Mesenchymal stem cell (in vitro differentiated cells and primary cell): ENCODE measurements at regions not wholly inside any gene's neighbourhood (a gene's known extent, or its start where the extent isn't known, plus 50 kb on each side); places are given as distances from the start of the nearest gene placed in this dataset.

Experiments used
- DNase-seq: peaks from one replicate; pipeline ENCODE4 v3.0.0-alpha.2; 2013
- H2AFZ ChIP-seq: one replicate; pipeline ENCODE4 v1.6.1; 2013; ENCODE audit warnings: low read depth, mild to moderate bottlenecking, control low read depth, inconsistent platforms, low read length, moderate library complexity
- H2AK5ac ChIP-seq: 2 replicates; pipeline ENCODE4 v1.6.1; 2013; ENCODE audit warnings: low read length, moderate library complexity, mild to moderate bottlenecking, inconsistent platforms; ENCODE audit not compliant: severe bottlenecking
- H2BK120ac ChIP-seq: one replicate; pipeline ENCODE4 v1.6.1; 2013; ENCODE audit warnings: low read depth, mild to moderate bottlenecking, inconsistent platforms, low read length, moderate library complexity
- H2BK12ac ChIP-seq, 2 experiments: one replicate each; pipeline ENCODE4 v1.6.1; 2013; ENCODE audit warnings: inconsistent platforms in 2 of 2, low read length in 2 of 2, mild to moderate bottlenecking in 2 of 2, moderate library complexity in 2 of 2, control low read depth in 1 of 2
- H2BK15ac ChIP-seq: one replicate; pipeline ENCODE4 v1.6.1; 2013; ENCODE audit warnings: mild to moderate bottlenecking, low read depth, inconsistent platforms; ENCODE audit not compliant: poor library complexity, severe bottlenecking
- H2BK5ac ChIP-seq: 2 replicates; pipeline ENCODE4 v1.6.1; 2013; ENCODE audit warnings: low read depth, mild to moderate bottlenecking, low read length, control low read depth, inconsistent platforms; ENCODE audit not compliant: poor library complexity, severe bottlenecking
- H3K14ac ChIP-seq, 2 experiments: one replicate each; pipeline ENCODE4 v1.6.1; 2013; ENCODE audit warnings: inconsistent platforms in 2 of 2, low read length in 2 of 2, control low read depth in 1 of 2, mild to moderate bottlenecking in 1 of 2, moderate library complexity in 1 of 2
- H3K18ac ChIP-seq, 2 experiments: one replicate each; pipeline ENCODE4 v1.6.1; 2013; ENCODE audit warnings: inconsistent platforms in 2 of 2, low read length in 2 of 2, control low read depth in 1 of 2, low read depth in 1 of 2, mild to moderate bottlenecking in 1 of 2
- H3K23ac ChIP-seq, 2 experiments: one replicate each; pipeline ENCODE4 v1.6.1; 2013; ENCODE audit warnings: inconsistent platforms in 2 of 2, low read length in 2 of 2, mild to moderate bottlenecking in 2 of 2, moderate library complexity in 2 of 2, control low read depth in 1 of 2
- H3K27ac ChIP-seq: 2 replicates; pipeline ENCODE4 v1.5.1; 2013; ENCODE audit warnings: mild to moderate bottlenecking, moderate library complexity, low read length, control low read depth, inconsistent platforms; ENCODE audit not compliant: poor library complexity, severe bottlenecking
- H3K27me3 ChIP-seq, 2 experiments: 2 replicates each; pipeline versions ENCODE4 v1.6.1 to v1.7.0; 2013; ENCODE audit warnings: low read length in 2 of 2, mild to moderate bottlenecking in 2 of 2, moderate library complexity in 2 of 2, control low read depth in 1 of 2, inconsistent platforms in 1 of 2; ENCODE audit not compliant: control insufficient read depth in 1 of 2, insufficient read depth in 1 of 2
- H3K36me3 ChIP-seq, 2 experiments: 2 replicates each; pipeline versions ENCODE4 v1.6.1 to v1.7.0; 2013; ENCODE audit warnings: low read length in 2 of 2, control low read depth in 1 of 2, inconsistent platforms in 1 of 2, low read depth in 1 of 2, mild to moderate bottlenecking in 1 of 2; ENCODE audit not compliant: insufficient read depth in 2 of 2, control insufficient read depth in 1 of 2
- H3K4ac ChIP-seq, 2 experiments: one replicate each; pipeline ENCODE4 v1.6.1; 2013; ENCODE audit warnings: inconsistent platforms in 2 of 2, low read length in 2 of 2, mild to moderate bottlenecking in 2 of 2, moderate library complexity in 2 of 2, control low read depth in 1 of 2, low read depth in 1 of 2
- H3K4me1 ChIP-seq: 2 replicates; pipeline ENCODE4 v1.6.1; 2013; ENCODE audit warnings: low read depth, low read length, control low read depth; ENCODE audit not compliant: control insufficient read depth, insufficient read depth
- H3K4me2 ChIP-seq: 2 replicates; pipeline ENCODE4 v1.6.1; 2013; ENCODE audit warnings: low read length, mild to moderate bottlenecking, inconsistent platforms; ENCODE audit not compliant: poor library complexity, severe bottlenecking
- H3K4me3 ChIP-seq, 2 experiments: 2 replicates each; pipeline versions ENCODE4 v1.5.1 to v1.7.0; 2013; ENCODE audit warnings: low read length in 2 of 2, mild to moderate bottlenecking in 2 of 2, control low read depth in 1 of 2, low read depth in 1 of 2; ENCODE audit not compliant: insufficient read depth in 1 of 2
- H3K79me1 ChIP-seq: replicated peaks from 2 replicates; pipeline ENCODE4 v1.6.1; 2013; ENCODE audit warnings: mild to moderate bottlenecking, control low read depth, low read length, inconsistent platforms; ENCODE audit not compliant: poor library complexity, severe bottlenecking
- H3K9ac ChIP-seq: 2 replicates; pipeline ENCODE4 v1.7.0; 2013; ENCODE audit warnings: mild to moderate bottlenecking, low read length, moderate library complexity
- H3K9me3 ChIP-seq: 2 replicates; pipeline ENCODE4 v1.7.0; 2013; ENCODE audit warnings: mild to moderate bottlenecking, low read length; ENCODE audit not compliant: control insufficient read depth
- H4K8ac ChIP-seq: one replicate; pipeline ENCODE4 v1.6.1; 2013; ENCODE audit warnings: inconsistent platforms, mild to moderate bottlenecking, low read length, moderate library complexity
- H4K91ac ChIP-seq: one replicate; pipeline ENCODE4 v1.6.1; 2013; ENCODE audit warnings: mild to moderate bottlenecking, low read length, inconsistent platforms
- WGBS: methylation state at CpG from one replicate; pipeline ENCODE4 v1.1.7; 2013; ENCODE audit warnings: mixed read lengths; 5-methylcytosine and 5-hydroxymethylcytosine counted together

DNA sequence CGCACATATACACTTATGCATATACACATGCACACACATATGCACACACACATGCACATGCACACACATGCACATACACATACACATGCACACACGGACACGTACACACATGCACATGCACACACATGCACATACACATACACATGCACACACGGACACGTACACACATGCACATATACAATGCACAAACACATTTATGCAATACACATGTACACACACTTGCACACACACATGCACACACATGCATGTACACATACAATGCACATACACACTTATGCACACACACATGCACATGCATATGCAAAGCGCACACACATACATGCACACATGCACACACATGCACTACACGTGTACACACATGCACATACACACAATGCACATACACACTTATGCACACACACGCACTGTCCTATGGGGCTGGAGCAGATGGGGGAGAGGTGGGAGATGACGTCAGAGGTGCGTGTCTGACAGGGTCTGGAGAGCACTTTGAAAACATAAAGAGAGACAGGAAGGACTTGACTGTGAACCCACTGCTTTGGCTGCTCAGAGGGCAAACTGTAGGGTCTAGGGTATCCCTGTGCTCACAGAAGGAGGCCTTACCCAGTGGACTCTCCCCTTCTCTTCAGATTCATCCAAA is 108.2 kb downstream of the UQCRFS1 start:
- 95% methylated on average over 10 of the region's 10 CpGs for WGBS

DNA sequence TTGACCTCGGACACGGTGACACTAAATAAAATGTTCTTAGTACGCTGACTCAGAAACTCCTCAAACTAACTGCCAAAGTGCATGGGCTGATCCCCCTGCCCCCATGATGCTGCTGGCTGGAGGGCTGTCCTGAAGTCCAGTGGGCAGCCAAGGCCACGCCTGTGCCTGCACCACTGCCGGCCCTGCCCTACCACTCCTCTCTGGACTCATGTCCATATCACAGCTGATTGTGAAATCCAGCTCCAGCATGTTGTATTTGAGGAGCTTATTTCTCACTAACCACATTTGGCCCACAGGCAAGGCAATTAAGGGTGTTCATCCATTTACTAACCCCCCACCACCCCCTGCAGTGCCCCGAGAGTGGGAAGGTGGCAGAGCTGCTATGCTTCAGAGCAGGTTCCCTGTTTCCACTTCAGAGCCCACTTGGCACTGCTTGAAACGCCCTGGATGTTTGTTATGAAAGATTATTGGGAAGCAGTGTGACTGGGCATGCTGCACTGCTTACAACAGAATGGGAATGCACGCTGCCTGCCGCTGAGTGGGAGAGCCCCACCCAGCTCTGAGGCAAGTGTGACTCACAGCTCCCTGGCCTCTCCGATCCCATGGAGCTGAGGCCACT is 114.0 kb downstream of the UQCRFS1 start:
- no peak for DNase-seq
- 69% methylated on average over 10 of the region's 10 CpGs for WGBS
- peaks cover 0 to 5% of the 10 kb centered on the region in 2 experiments for H3K27me3 ChIP-seq

More for the DNA sequence above, 108.2 kb downstream of the UQCRFS1 start:
- Histone ChIP-seq H3K4me2 (no peak overlapping the region), H2BK12ac (no peak overlapping the region), H2AK5ac (no peak overlapping the region), H3K4ac (no peak overlapping the region), H3K14ac (peak overlapping the region in 1 of 2 experiments; percentile 20), H3K18ac (no peak overlapping the region), H3K4me1 (no peaks in the 10 kb centered on the region), H3K23ac (no peak overlapping the region), H2BK120ac (no peak overlapping the region), H4K8ac (no peak overlapping the region), H3K9me3 (peaks cover 6% of the 10 kb centered on the region), H3K36me3 (no peaks in the 10 kb centered on the region), H2AFZ (no peak overlapping the region), H2BK15ac (no peak overlapping the region), H2BK5ac (no peak overlapping the region), H3K27ac (no peak overlapping the region), H3K9ac (no peak overlapping the region), H4K91ac (no peak overlapping the region), H3K27me3 (peaks cover 0 to 5% of the 10 kb centered on the region in 2 experiments), H3K79me1 (no peaks in the 10 kb centered on the region), H3K4me3 (no peak overlapping the region)
- no peak for DNase-seq

DNA sequence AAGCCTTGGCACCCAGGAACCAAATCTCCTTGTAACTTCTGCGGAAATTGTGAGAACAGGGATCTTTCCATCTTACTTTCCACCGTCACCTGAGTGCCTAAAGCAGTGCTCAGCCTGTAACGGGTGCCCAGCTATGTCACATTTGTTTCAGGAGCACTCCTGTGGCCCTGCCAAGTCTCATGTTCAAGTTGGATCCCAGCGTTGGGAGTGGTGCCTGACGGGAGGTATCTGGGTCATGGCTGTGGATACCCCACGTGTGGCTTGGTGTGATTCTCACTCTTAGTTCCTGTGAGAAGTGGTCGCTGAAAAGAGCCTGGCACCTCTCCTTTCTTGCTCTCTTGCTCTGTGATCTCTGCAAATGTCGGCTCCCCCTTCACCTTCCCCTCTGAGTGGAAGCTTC is 114.9 kb downstream of the UQCRFS1 start:
- H4K91ac ChIP-seq, result no peak overlapping the region
- H2AFZ ChIP-seq, result no peak overlapping the region
- H2BK120ac ChIP-seq, result no peak overlapping the region
- H3K14ac ChIP-seq, result no peak overlapping the region
- no peak for DNase-seq
- H3K4me1 ChIP-seq, result peaks cover 8% of the 10 kb centered on the region
- H2BK12ac ChIP-seq, result no peak overlapping the region
- no peak overlapping the region for H3K23ac ChIP-seq
- H3K9me3 ChIP-seq, result peaks cover 7% of the 10 kb centered on the region
- H2BK5ac ChIP-seq, result no peak overlapping the region
- no peak overlapping the region for H3K4me2 ChIP-seq
- H3K27ac ChIP-seq, result no peak overlapping the region
- H2BK15ac ChIP-seq, result no peak overlapping the region
- no peak overlapping the region for H3K18ac ChIP-seq
- H3K4me3 ChIP-seq, result peak overlapping the region in 1 of 2 experiments; percentile 26
- H4K8ac ChIP-seq, result no peak overlapping the region
- H3K79me1 ChIP-seq, result no peaks in the 10 kb centered on the region
- H3K4ac ChIP-seq, result no peak overlapping the region
- H3K9ac ChIP-seq, result peak overlapping the region; percentile 73
- no peaks in the 10 kb centered on the region for H3K27me3 ChIP-seq
- 68% methylated on average over 8 of the region's 8 CpGs for WGBS
- H2AK5ac ChIP-seq, result no peak overlapping the region
- H3K36me3 ChIP-seq, result no peaks in the 10 kb centered on the region

More for the DNA sequence above, 114.0 kb downstream of the UQCRFS1 start:
- Histone ChIP-seq H3K14ac (no peak overlapping the region), H2AFZ (peak overlapping the region; percentile 43), H2BK15ac (no peak overlapping the region), H3K9ac (peak overlapping the region; percentile 73), H3K27ac (no peak overlapping the region), H3K9me3 (peaks cover 7% of the 10 kb centered on the region), H3K23ac (no peak overlapping the region), H3K4me1 (peaks cover 8% of the 10 kb centered on the region), H2BK12ac (no peak overlapping the region), H3K79me1 (no peaks in the 10 kb centered on the region), H3K4me2 (no peak overlapping the region), H2BK120ac (no peak overlapping the region), H2AK5ac (no peak overlapping the region), H3K18ac (no peak overlapping the region), H4K91ac (no peak overlapping the region), H4K8ac (no peak overlapping the region), H2BK5ac (no peak overlapping the region), H3K4me3 (peak overlapping the region in 1 of 2 experiments; percentile 26), H3K36me3 (no peaks in the 10 kb centered on the region), H3K4ac (no peak overlapping the region)

DNA sequence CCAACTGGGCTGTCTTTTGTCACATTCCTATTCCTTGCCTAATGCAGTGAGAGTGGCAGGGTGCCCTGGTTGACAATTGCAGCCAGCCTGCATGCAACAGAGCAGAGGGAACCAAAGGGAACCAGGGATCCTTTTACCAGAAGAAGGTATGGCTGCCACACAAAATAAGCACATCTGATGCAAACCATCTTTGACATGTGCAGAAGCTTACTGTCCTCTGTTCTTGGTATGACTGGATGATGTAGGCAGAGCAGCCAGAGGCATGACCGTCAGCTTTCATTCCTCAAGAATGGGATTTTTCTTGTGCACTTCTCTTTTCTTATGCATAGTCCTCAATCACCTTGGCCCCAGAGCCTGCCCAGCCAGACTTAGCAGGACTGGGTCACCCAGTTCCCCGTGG is 116.1 kb downstream of the UQCRFS1 start:
- Histone ChIP-seq H2BK12ac (no peak overlapping the region), H3K27me3 (no peaks in the 10 kb centered on the region), H4K8ac (no peak overlapping the region), H3K23ac (no peak overlapping the region), H3K18ac (no peak overlapping the region), H3K9ac (no peak overlapping the region), H3K4ac (no peak overlapping the region), H2BK15ac (no peak overlapping the region), H3K4me1 (peaks cover 8% of the 10 kb centered on the region), H3K36me3 (no peaks in the 10 kb centered on the region), H4K91ac (no peak overlapping the region), H2BK120ac (no peak overlapping the region), H3K4me3 (no peak overlapping the region), H3K14ac (no peak overlapping the region), H2AK5ac (no peak overlapping the region), H3K4me2 (no peak overlapping the region), H3K79me1 (no peaks in the 10 kb centered on the region), H2AFZ (no peak overlapping the region), H2BK5ac (no peak overlapping the region), H3K9me3 (peaks cover 7% of the 10 kb centered on the region), H3K27ac (no peak overlapping the region)
- 44% methylated on average over 2 of the region's 2 CpGs for WGBS
- no peak for DNase-seq
